Thymus (tissue), 11 donors: ENCODE measurements at regions not wholly inside any gene's neighbourhood (a gene's known extent, or its start where the extent isn't known, plus 50 kb on each side); places are given as distances from the start of the nearest gene placed in this dataset.

ENCODE experiments used
- DNase-seq, 9 donors: peaks; one replicate each; pipeline ENCODE4 v3.0.0-alpha.2; 2013; ENCODE audit warnings: low spot score in 9 of 9, low read depth in 6 of 9, missing footprints in 1 of 9
- H3K27ac ChIP-seq, 2 donors: one replicate each; pipeline ENCODE4 v1.5.1; 2013; ENCODE audit warnings: control low read depth in 1 of 2, low read depth in 1 of 2, low read length in 1 of 2, mild to moderate bottlenecking in 1 of 2, moderate library complexity in 1 of 2
- H3K27me3 ChIP-seq, 2 donors: one replicate each; pipeline ENCODE4 v1.5.1; 2013; ENCODE audit warnings: low read length in 1 of 2; ENCODE audit not compliant: control insufficient read depth in 2 of 2, insufficient read depth in 1 of 2
- H3K36me3 ChIP-seq, 2 donors: one replicate each; pipeline ENCODE4 v1.5.1; 2013; ENCODE audit warnings: low read length in 1 of 2, mild to moderate bottlenecking in 1 of 2, moderate library complexity in 1 of 2; ENCODE audit not compliant: control insufficient read depth in 2 of 2, insufficient read depth in 2 of 2
- H3K4me1 ChIP-seq, 2 donors: one replicate each; pipeline ENCODE4 v1.5.1; 2013; ENCODE audit warnings: low read length in 2 of 2; ENCODE audit not compliant: control insufficient read depth in 2 of 2, insufficient read depth in 2 of 2
- H3K4me3 ChIP-seq, 2 donors: one replicate each; pipeline ENCODE4 v1.5.1; 2013; ENCODE audit warnings: low read length in 2 of 2, control low read depth in 1 of 2, mild to moderate bottlenecking in 1 of 2
- H3K9me3 ChIP-seq, 2 donors: one replicate each; pipeline ENCODE4 v1.5.1; 2013; ENCODE audit warnings: low read length in 1 of 2, mild to moderate bottlenecking in 1 of 2; ENCODE audit not compliant: control insufficient read depth in 2 of 2, insufficient read depth in 1 of 2
- WGBS: extraction: QIAGEN DNeasy Blood & Tissue Kit; methylation state at CpG from one replicate; pipeline ENCODE4 v1.1.7; 2013; 5-methylcytosine and 5-hydroxymethylcytosine counted together
- donor health status: healthy.

- Histone ChIP-seq H3K27ac (no peak overlapping the region), H3K36me3 (no peaks in the 10 kb centered on the region), H3K9me3 (no peaks in the 10 kb centered on the region), H3K4me3 (no peak overlapping the region), H3K4me1 (peaks cover 4 to 9% of the 10 kb centered on the region in 2 donors), H3K27me3 (peaks cover 2 to 22% of the 10 kb centered on the region in 2 donors)
- 94% methylated on average over 4 of the region's 4 CpGs for WGBS
- DNase-seq, result no peak
Measured at GRCh38 chr10:60998932-60999331, 54.9 kb upstream of the RHOBTB1 start.

GRCh38 chr10:60994128-60994527 is 50.1 kb upstream of the RHOBTB1 start:
- no peaks in the 10 kb centered on the region for H3K27me3 ChIP-seq
- H3K9me3 ChIP-seq, result no peaks in the 10 kb centered on the region
- H3K36me3 ChIP-seq, result no peaks in the 10 kb centered on the region
- no peaks in the 10 kb centered on the region for H3K4me1 ChIP-seq
- DNase-seq, result no peak
- WGBS, result 95% methylated on average over 2 of the region's 2 CpGs
- no peak overlapping the region for H3K4me3 ChIP-seq
- H3K27ac ChIP-seq, result no peak overlapping the region
